HCT116 (cell line): ENCODE measurements at regions not wholly inside any gene's neighbourhood (a gene's known extent, or its start where the extent isn't known, plus 50 kb on each side); places are given as distances from the start of the nearest gene placed in this dataset.

Experiments used
- EGR1 ChIP-seq: IDR thresholded peaks from 2 replicates; pipeline ENCODE4 v1.6.1; 2012; ENCODE audit warnings: low read depth
- EZH2 ChIP-seq: fragments of 200-600 bp; sonication (generic); IDR thresholded peaks from 2 replicates; pipeline ENCODE4 v1.6.1; 2017; ENCODE audit warnings: antibody characterized with exemption, mixed run types
- EZH2phosphoT487 ChIP-seq: fragments of 200-600 bp; IDR thresholded peaks from 2 replicates; pipeline ENCODE4 v1.6.1; 2018; ENCODE audit warnings: antibody characterized with exemption, borderline replicate concordance
- JUND ChIP-seq: IDR thresholded peaks from 2 replicates; pipeline ENCODE4 v1.6.1; 2012
- POLR2A ChIP-seq: IDR thresholded peaks from 2 replicates; pipeline ENCODE4 v1.7.0; 2011; ENCODE audit warnings: borderline replicate concordance; ENCODE audit not compliant: insufficient read depth, insufficient read length; ENCODE audit errors: extremely low read depth
- POLR2AphosphoS5 ChIP-seq: IDR thresholded peaks from 2 replicates; pipeline ENCODE4 v1.6.1; 2011; ENCODE audit warnings: mild to moderate bottlenecking, low read depth, low read length, moderate library complexity
- RAD21 ChIP-seq: IDR thresholded peaks from 2 replicates; pipeline ENCODE4 v1.6.1; 2012; ENCODE audit warnings: low read depth, mild to moderate bottlenecking
- SIN3A ChIP-seq: IDR thresholded peaks from 2 replicates; pipeline ENCODE4 v1.6.1; 2012; ENCODE audit warnings: low read depth
- SRF ChIP-seq: IDR thresholded peaks from 2 replicates; pipeline ENCODE4 v1.6.1; 2012; ENCODE audit warnings: low read depth
- TCF7L2 ChIP-seq: IDR thresholded peaks from 2 replicates; pipeline ENCODE4 v1.7.0; 2011; ENCODE audit warnings: borderline replicate concordance, inconsistent platforms; ENCODE audit not compliant: insufficient read depth, insufficient read length; ENCODE audit errors: extremely low read depth
- YY1 ChIP-seq: IDR thresholded peaks from 2 replicates; pipeline ENCODE4 v1.6.1; 2011; ENCODE audit warnings: low read length, low read depth, moderate library complexity, mild to moderate bottlenecking; ENCODE audit not compliant: insufficient replicate concordance; ENCODE audit errors: extremely low read depth
- TF ChIP-seq, protein P1 (sequence below), 3 experiments: fragments of 200-600 bp in 1 of 3; sonication (generic) in 1 of 3; IDR thresholded peaks in 2 of 3; conservative IDR thresholded peaks in 1 of 3; 2 replicates each; pipeline ENCODE4 v1.5.1; 2012 to 2017; ENCODE audit warnings: low read depth in 2 of 3, low read length in 2 of 3, antibody characterized with exemption in 1 of 3, borderline replicate concordance in 1 of 3, control low read depth in 1 of 3, mild to moderate bottlenecking in 1 of 3, mixed read lengths in 1 of 3, mixed run types in 1 of 3, moderate library complexity in 1 of 3; ENCODE audit not compliant: insufficient read depth in 1 of 3
- TF ChIP-seq, protein P2 (sequence below): IDR thresholded peaks from 2 replicates; pipeline ENCODE4 v1.6.1; 2012

DNA sequence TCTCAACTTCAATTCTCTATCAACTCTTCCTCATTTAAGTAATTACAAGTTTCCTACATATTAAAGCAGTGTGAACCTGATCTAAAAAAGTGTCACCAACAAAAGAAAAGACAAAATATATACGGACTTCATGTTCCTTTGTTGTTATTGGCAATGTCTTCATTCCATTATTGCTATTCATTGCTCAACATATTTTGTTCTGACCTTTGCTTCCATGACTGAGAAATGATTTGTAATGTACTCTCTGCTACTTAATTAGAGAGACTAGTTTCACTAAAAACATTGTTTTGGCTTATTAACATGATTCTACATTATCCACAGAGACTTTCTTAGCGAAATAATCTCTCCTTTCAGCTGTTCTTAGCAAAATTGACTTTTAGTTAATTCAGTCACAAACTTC is 657.2 kb upstream of the ROBO1 start:
- TF ChIP-seq JUND: no peak
- TF ChIP-seq, protein P1, sequence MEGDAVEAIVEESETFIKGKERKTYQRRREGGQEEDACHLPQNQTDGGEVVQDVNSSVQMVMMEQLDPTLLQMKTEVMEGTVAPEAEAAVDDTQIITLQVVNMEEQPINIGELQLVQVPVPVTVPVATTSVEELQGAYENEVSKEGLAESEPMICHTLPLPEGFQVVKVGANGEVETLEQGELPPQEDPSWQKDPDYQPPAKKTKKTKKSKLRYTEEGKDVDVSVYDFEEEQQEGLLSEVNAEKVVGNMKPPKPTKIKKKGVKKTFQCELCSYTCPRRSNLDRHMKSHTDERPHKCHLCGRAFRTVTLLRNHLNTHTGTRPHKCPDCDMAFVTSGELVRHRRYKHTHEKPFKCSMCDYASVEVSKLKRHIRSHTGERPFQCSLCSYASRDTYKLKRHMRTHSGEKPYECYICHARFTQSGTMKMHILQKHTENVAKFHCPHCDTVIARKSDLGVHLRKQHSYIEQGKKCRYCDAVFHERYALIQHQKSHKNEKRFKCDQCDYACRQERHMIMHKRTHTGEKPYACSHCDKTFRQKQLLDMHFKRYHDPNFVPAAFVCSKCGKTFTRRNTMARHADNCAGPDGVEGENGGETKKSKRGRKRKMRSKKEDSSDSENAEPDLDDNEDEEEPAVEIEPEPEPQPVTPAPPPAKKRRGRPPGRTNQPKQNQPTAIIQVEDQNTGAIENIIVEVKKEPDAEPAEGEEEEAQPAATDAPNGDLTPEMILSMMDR (IDR thresholded peaks at IDR 0.05 in 2 of 3, conservative IDR thresholded peaks at IDR 0.05 in 1 of 3; ENCODE audit: borderline replicate concordance in 1 of 3, insufficient read depth in 1 of 3, low read depth in 2 of 3, low read length in 2 of 3): no peak
- TF ChIP-seq TCF7L2: no peak
- TF ChIP-seq SRF: no peak
- no peak for TF ChIP-seq EZH2phosphoT487
- TF ChIP-seq RAD21: no peak
- TF ChIP-seq EZH2: no peak
- no peak for TF ChIP-seq POLR2AphosphoS5
- TF ChIP-seq POLR2A: no peak
- TF ChIP-seq SIN3A: no peak
- no peak for TF ChIP-seq YY1
- no peak for TF ChIP-seq EGR1
- TF ChIP-seq, protein P2, sequence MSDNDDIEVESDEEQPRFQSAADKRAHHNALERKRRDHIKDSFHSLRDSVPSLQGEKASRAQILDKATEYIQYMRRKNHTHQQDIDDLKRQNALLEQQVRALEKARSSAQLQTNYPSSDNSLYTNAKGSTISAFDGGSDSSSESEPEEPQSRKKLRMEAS: no peak
